HG03066 (cell line): ENCODE measurements at regions not wholly inside any gene's neighbourhood (a gene's known extent, or its start where the extent isn't known, plus 50 kb on each side); places are given as distances from the start of the nearest gene placed in this dataset.

Experiments used
- ATAC-seq: cut with Tn5 transposase; IDR thresholded peaks from one replicate; pipeline ENCODE4 v1.9.1; 2021; ENCODE audit warnings: low read depth; ENCODE audit not compliant: unreplicated experiment

DNA sequence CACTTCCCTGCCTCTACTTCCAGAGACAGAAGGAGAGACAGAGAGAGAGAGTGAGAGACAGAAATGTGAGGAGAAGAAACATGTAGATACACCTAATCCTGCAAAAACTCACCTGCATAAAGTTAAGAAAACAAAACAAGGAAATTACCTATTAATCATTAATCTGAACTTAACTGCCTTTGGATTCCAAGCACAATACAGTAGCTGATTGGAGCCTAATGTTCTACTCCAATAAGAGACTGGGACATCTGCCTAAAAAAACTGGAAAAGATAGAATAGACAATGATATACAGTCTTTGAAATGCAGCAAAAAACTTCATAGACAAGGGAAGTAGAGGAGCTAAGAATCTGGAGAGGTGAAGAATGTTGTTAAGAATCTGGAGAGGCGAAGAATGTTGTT is 910.2 kb upstream of the SLC10A2 start:
- no peak for ATAC-seq

DNA sequence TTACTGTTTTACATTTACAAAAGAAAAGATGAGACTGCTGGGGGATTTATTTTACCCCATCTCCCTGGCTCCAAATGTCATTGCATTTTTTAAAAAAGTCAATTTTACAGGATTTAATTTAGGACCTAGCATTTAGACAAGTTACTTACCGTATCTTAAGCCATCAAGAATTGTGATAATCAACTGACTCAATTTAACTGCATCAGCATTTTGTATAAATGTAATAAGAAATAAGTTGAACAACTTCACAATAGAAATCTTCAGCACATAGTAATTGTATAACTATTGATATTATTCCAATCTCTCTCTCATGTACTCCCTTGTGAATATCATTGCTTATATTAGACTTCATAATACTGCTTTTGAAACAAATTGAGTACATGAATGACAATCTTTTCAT is 907.5 kb upstream of the SLC10A2 start:
- ATAC-seq = no peak

DNA sequence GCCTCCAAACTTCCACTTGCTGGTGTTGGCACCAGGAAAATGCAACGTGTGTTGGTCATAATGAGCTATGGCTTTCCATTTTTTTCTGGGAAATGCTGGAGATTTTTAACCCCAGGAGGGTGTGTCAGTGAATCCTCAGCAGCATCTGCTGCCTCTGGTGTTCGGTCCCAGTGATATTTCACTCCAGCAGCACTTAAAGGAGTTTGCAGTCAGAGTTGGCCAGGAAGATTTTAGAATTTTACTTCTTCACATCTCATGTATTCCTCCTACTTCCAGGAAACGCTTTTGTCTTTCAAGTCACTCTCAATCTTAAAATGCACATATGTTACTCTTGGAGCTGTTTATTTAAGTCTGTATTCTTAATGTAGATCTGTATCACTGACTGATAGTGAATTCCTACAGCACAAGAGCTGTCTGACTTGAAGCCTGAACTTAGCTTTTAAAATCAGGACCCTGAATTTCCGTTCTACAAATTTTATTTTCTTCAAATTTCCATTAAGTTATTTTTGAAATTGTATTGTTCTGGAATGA is 903.4 kb upstream of the SLC10A2 start:
- ATAC-seq = no peak

DNA sequence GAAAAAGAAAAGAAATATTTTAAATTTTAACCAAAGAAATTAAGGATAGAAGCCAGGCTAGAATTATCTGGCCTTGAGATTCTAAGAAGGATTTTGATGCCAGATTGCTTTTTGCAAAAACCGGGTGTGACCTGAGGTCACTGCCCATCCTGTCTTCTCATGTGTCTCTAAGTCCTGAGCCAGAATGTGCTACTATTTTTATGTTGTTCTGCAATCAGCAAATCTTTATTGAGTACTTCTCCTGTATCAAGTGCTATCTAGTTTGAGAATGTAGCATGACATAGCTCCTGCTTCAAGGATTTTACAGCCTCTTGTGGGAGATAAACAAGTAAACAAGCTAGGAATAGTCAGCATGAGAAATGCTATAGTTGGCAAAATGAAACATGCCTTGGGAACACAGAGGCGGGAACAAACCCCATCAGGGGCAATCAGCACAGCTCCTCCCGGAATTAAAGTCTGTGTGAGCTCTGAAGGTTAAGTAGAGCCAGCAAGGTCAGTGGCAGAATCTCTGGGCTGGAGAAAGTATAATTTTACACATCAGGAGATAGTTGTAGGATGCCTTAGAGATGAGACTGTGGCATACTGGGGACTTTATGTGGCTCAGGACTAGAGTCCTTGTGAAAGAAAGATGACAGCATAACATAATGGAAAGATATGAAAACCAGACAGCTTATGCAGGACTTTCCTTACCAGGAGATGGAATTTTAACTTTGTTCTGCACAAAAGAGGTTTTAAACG is 899.5 kb upstream of the SLC10A2 start:
- ATAC-seq = no peak

DNA sequence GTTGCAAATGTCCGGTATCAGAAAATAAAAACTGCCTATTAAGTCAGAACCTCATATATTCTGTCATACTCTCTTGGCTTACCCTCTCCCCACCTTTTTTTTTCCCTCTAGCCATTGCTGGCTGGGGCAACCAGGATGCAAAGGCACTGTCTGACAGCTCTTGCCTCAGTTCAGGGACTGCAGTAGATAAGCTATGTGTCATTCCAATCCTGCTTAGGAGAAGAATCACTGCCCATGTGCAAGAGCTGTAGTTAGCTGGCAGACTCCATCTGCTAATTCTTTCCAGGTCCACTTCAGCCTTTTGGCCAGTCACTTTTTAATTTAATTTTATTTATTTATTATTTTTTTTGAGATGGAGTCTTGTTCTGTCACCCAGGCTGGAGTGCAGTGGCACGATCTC is 895.6 kb upstream of the SLC10A2 start:
- no peak for ATAC-seq

DNA sequence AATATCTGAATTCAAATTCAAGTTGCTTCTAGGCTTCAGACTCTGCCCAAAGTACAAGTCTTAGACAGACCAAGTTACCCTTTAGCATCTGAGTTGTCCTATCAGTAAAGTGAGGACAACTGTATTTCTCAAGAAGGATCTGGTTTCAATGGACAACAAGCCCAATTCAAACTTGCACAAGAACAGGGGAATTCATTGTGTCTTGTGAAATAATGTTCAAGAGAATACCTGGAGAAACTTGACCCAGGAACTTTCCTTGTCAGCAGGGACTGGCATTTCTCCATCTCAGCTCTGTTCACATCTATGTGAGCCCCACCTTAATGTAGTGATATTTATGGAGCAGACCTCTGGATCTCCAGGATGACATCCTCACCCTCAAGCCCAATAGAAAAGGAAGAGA is 894.9 kb upstream of the SLC10A2 start:
- ATAC-seq = no peak

DNA sequence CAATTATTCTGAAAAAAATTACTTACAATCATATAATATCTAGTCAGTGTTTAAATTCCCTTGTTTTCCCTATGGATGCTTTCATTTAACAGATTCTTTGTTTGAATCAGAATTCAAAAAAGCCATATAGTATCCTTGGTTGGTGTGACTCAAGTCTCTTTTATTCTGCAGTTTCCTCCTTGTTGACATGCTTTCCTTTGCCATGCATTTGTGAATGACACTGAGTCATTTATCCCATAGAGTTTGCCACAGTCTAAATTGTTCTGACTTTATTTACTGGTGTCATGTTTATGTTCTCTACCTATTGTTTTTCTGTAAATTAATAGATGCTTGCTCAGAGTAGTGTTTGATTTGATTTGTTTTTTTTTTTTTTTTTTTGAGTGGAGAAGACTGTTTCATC is 893.8 kb upstream of the SLC10A2 start:
- no peak for ATAC-seq

DNA sequence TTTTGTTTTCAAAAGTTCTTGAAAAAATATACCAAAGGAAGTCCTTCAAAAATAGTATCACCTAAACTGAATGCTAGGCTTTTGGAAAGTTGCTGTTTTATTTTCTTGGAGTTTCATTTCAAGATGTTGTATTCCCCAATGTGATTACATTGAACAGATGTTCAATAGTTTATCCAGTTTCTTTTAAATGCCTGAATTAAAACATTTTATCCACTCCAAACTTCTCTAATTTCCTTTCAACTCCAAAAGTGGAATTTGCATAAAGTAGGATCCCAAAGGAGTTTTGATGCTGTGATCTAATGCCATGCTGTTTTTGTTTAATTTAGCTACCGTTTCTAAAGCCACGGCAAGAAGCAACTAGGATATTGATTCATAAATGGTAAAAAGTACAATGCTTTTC is 892.5 kb upstream of the SLC10A2 start:
- ATAC-seq = no peak

DNA sequence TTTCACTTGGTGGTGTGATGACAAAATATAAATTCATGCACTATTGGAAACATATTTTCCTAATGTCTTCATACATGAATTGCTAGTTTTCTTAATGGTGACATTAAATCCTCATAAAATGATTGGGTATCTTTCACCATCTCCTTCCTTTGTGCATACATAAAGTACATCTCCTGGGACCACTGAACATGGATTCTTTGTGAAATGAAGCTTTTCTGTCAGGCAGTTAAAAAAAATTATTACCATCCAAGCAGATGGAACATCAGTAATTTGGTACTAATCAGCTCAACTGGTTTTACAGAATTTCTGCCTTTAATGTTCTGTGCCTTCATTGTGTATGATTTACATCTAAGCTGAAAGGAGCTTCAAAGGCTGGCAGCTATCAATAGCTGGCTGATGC is 891.7 kb upstream of the SLC10A2 start:
- ATAC-seq = no peak

DNA sequence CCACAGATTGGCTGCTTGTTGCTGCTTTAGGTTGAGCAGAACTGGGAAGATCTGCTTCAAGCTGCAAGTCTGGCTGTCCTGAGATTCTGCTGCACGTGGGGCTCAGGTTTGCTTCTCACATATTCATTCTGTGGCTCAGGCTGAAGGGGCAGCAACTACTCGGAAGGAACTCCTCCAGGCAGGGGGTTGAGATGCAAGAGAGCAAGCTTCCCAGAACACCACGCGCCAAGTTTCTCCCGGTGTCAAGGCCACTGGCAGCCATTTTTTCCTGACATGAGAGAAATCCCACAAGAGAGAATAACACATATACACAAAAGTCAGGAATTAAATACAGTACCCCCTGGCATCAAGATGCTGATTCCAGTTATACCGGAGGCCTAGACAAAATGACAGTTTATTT is 887.6 kb upstream of the SLC10A2 start:
- no peak for ATAC-seq

DNA sequence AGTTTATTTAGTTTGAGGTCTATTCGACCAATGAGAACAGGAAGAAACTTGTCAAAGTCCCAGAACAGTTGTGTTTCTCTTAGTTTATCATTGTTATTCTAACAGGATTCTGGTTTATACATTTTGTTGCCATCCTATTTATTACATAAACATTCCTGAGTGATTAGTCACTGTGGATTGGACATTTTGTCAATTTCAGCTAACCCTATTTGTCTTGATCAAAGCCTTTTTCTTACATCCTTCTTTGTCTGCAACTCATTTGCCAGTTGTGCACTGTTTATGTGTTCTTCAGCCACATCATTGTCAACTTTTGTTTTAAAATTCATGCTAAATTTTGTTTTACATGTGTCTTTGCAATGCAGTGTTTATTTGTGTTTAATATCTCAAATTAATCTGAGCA is 886.0 kb upstream of the SLC10A2 start:
- no peak for ATAC-seq

DNA sequence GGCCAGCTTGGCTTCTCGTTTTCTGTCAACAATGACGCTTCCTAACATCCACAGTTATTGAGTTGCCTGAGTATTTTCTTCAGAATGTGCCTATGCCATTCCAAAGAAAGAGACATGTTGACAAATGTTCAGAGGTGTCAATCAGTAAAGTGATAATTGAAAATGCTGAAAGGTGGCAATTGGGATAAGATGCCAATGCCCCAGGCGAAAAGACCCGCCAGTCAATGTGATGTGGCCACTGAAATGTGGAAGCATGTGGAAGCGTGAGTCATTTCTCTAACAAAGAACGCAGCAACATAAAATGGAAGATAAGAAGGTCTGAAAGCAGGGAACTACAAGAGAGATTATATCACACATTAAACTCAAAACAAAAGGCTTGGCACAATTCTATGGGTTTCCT is 882.2 kb upstream of the SLC10A2 start:
- no peak for ATAC-seq

DNA sequence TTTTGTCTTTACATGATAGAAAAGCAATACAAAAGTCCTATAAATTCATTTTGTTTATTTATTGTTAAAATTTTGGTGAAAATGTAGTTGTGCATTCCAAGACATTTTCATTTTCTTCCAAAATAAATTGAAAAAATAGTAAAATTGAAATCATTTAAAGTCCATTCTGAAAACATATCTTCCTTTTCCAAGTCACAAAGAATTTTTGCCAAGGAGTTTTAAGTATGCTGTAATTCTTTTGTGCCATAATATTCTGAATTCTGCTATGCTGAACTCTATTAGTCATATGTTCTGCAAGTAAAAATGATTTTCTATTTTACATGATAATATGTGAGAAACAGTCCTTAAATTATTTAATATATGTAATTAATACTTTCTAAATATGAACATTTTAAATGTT is 879.6 kb upstream of the SLC10A2 start:
- ATAC-seq = no peak

DNA sequence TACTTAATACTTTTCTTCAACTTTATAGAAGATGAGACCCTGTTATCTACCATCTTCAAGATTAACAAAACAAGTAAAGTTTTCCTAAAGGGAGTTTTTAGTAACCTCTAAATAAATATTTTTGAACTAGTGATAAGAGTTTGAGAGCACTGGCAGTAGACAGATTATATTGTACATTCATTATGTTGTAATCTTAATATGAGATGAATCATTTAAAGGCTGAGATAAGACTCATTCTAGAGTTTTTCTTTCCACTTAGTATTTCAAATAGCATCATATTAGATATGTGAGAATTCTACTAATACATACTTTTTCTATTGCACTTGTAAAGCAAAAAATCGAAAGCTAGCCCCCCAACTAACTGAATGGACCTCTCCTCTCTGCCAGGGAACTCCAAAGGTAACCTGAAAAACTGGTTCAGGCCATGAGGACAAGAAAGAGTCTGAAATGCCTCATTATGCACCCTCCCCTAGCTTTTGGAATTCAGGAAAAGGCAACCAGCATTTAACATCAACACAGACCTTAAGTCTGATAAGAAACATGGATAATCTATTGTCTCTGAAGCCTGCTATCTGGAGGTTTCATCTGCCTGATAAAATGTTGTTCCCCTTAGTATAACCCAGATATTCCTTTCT is 875.4 kb upstream of the SLC10A2 start:
- no peak for ATAC-seq

DNA sequence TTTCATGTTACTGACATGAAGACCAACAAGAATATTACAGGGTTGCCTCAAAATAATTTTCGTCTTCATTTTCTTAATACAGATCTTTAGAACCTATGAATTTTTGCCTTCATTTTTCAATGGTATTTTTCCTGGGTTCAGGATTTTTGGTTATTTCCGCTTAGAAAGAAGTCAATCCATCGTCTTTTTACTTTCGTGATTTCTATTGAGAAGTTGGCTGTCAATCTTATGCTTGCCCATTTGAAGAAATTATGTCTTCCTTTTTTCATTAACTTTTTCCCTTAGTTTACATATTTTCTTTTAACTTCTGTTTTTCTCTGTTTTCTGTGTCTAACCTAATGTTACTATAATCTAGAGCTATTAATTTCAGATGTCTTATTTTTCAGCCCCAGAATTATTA is 868.9 kb upstream of the SLC10A2 start:
- ATAC-seq = no peak

DNA sequence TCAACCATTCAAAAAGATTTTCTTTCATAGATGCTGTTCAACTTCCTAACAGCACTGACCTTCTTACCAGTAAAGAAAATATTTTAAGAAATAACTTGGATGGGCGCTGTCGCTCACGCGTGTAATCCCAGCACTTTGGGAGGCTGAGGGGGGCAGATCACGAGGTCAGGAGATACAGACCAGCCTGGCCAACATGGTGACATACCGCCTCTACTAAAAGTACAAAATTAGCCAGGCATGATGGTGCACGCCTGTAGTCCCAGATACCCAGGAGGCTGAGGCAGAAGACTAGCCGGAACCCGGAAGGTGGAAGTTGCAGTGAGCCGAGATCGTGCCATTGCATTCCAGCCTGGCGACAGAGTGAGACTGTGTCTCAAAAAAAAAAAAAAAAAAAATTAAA is 865.7 kb upstream of the SLC10A2 start:
- ATAC-seq = no peak

DNA sequence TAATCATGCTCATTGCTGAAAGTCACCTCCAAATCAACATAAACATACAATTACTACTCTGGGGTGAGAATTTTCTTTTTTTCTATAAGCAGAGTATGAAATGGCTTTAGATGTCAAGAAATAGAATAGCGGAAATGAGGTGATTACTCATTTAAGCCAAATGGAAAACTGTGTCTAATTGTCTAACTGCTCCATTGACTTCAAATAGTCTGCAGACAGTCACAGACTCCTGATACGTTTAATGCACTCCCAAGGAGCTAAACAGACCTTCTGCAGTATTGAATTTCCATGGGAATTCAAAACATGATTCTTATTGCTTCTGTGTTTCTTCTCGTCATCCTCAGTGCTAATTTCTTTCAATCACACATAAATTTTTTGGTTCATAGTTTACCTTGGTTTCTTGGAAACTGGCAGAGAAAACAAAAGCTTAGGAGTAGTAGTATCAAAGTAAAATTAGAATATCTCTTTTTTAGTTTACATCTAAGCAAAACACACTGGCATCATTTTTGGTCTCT is 865.2 kb upstream of the SLC10A2 start:
- no peak for ATAC-seq

DNA sequence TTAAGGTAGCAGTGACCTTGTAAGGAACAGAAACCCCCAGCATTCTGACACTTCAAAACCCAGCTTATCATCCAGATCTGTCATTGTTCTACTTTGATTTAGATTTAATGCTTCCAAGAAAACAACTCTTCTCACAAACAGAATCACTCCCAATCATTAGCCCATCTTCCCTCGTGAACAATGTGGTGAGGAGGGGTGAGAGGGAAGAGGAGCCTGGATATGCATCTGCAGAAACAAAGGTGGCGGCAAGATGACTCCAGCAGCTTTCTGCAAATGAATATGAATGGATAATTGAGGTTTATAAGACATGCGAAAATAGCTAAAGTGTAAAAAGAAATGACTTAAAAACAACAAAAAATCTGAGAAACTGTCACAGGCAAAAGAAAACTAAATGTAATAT is 859.9 kb upstream of the SLC10A2 start:
- no peak for ATAC-seq

DNA sequence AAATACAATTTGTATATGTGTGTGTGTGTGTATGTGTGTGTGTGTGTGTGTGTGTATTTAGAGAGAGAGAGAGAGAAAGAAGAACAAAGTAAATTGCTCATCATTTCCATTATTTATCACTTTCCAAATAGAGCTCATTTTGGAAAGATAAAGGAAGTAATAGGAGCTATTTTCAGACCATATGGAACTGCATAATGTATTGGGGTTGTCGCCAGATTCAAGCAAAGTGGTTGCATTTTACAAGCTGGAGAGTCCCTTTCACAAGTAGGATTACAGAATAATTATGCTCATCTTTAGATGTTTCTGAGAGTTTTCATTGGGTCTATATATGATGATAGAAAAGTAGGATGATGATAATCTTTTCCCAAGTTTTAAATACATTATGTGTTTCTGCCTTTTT is 842.7 kb upstream of the SLC10A2 start:
- no peak for ATAC-seq

DNA sequence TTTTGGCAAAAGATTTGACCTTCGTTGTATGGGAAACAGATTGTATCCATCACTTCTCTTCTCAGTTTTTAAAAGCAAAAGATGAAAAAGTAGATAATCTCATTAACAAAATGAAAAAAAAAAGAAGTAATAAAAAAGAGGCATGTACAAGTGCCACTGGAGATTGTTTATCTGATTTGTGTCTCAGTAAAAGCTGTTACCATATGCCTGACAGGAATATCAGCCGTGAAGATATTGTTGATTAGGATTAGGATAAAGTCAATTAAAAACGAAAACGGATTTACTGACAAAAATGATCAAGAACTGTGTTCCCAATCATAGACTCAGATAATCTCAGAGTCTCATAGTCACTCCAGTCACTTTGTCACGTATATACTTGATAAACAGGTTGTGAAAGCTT is 842.1 kb upstream of the SLC10A2 start:
- ATAC-seq = no peak

DNA sequence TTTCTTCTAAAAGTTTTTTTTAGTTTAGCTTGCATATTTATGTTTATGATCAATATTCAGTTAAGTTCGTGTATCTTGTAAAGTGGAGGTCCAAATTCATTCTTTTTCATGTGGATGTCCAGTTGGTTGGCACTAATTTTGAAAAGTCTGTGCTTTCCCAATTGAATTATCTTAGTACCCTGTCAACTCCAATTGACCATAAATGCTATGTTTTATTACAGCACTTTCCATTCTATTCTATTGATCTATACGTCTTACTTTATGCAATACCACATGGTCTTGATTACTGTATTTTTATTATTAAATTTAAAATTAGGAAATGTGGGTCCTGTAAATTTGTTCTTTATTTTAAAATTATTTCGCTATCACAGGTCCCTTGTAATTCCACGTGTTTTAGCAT is 837.6 kb upstream of the SLC10A2 start:
- ATAC-seq = no peak

DNA sequence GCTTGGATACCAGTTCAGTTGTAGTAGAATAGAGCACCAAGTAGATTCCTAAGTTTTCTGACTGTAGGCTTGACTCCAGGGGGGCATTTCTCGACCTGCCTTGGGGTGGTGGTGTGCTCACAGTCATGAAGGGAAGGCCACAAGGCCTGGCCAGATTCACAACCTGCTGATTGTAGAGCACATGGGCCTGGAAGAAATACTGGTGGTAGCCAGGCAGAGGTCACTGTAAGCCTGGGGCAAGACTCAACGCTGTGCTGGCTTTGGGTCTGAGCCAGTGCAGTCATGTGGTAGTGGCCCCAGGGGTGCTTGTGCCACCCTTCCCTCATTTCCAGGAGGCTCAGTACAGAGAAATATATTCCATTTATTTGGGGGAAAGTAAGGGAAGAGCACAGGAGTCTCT is 832.3 kb upstream of the SLC10A2 start:
- ATAC-seq = no peak
